IMR-90 (cell line): ENCODE measurements at regions not wholly inside any gene's neighbourhood (a gene's known extent, or its start where the extent isn't known, plus 50 kb on each side); places are given as distances from the start of the nearest gene placed in this dataset.

Experiments used
- ATAC-seq: fragments of 200-7000 bp; cut with Tn5 transposase; 2 replicates; pipeline ENCODE4 v1.9.1; 2020; ENCODE audit warnings: low read depth, mild to moderate bottlenecking, moderate library complexity
- BruUV-seq: library from RNA; stranded (reverse); fragments of 400-500 nt; replicated peaks from 2 replicates; lab custom pipeline; 2021; lab: Mats Ljungman, UMichigan
- CTCF ChIA-PET: fragments of 300-600 bp; formaldehyde crosslinking; extraction: SDS; loops from one replicate; lab custom pipeline; 2021; ENCODE audit warnings: antibody characterized with exemption; lab: Yijun Ruan, JAX
- POLR2A ChIA-PET: fragments of 300-600 bp; sonication (Branson Sonifier 250); formaldehyde crosslinking; loops from one replicate; lab custom pipeline; 2022; ENCODE audit warnings: antibody characterized with exemption; ENCODE audit not compliant: unreplicated experiment; lab: Charles Lee
- DNase-seq: peaks from one replicate; pipeline ENCODE4 v3.0.0; 2013
- H2AFZ ChIP-seq: replicated peaks from 2 replicates; pipeline ENCODE3; 2013; ENCODE audit warnings: low read length, mild to moderate bottlenecking; ENCODE audit not compliant: poor library complexity
- H2AK5ac ChIP-seq: 2 replicates; pipeline ENCODE4 v1.6.1; 2013; ENCODE audit warnings: low read depth, low read length, inconsistent platforms
- H2AK9ac ChIP-seq: replicated peaks from 2 replicates; pipeline ENCODE3; 2013; ENCODE audit warnings: mild to moderate bottlenecking, low read depth, low read length, moderate library complexity; ENCODE audit not compliant: poor library complexity
- H2BK120ac ChIP-seq: 2 replicates; pipeline ENCODE4 v1.6.1; 2013; ENCODE audit warnings: low read depth, low read length, inconsistent platforms
- H2BK15ac ChIP-seq: 3 replicates; pipeline ENCODE4 v1.6.1; 2013; ENCODE audit warnings: low read depth, low read length, inconsistent platforms
- H2BK20ac ChIP-seq: 2 replicates; pipeline ENCODE4 v1.6.1; 2013; ENCODE audit warnings: low read depth, mild to moderate bottlenecking, inconsistent platforms, low read length, moderate library complexity
- H2BK5ac ChIP-seq: 2 replicates; pipeline ENCODE4 v1.6.1; 2013; ENCODE audit warnings: mild to moderate bottlenecking, low read depth, low read length, inconsistent platforms; ENCODE audit not compliant: poor library complexity, severe bottlenecking
- H3K14ac ChIP-seq: replicated peaks from 2 replicates; pipeline ENCODE4 v1.6.1; 2013; ENCODE audit warnings: low read depth, low read length, inconsistent platforms
- H3K18ac ChIP-seq: 2 replicates; pipeline ENCODE4 v1.6.1; 2013; ENCODE audit warnings: low read depth, low read length, control low read depth
- H3K23ac ChIP-seq: 2 replicates; pipeline ENCODE4 v1.6.1; 2013; ENCODE audit warnings: low read depth, low read length, inconsistent platforms
- H3K27ac ChIP-seq: 2 replicates; pipeline ENCODE4 v1.5.1; 2013; ENCODE audit warnings: mild to moderate bottlenecking, control low read depth, low read length; ENCODE audit not compliant: insufficient read depth
- H3K27me3 ChIP-seq: 2 replicates; pipeline ENCODE4 v1.6.1; 2013; ENCODE audit warnings: low read length; ENCODE audit not compliant: control insufficient read depth, insufficient read depth
- H3K36me3 ChIP-seq: 2 replicates; pipeline ENCODE4 v1.6.1; 2013; ENCODE audit warnings: low read length, mixed read lengths; ENCODE audit not compliant: control insufficient read depth, insufficient read depth
- H3K4ac ChIP-seq: 2 replicates; pipeline ENCODE4 v1.6.1; 2013; ENCODE audit warnings: low read depth, low read length, inconsistent platforms
- H3K4me1 ChIP-seq: 2 replicates; pipeline ENCODE4 v1.6.1; 2013; ENCODE audit warnings: low read length, mixed read lengths; ENCODE audit not compliant: control insufficient read depth, insufficient read depth
- H3K4me2 ChIP-seq: 2 replicates; pipeline ENCODE4 v1.6.1; 2013; ENCODE audit warnings: low read depth, mild to moderate bottlenecking, control low read depth, low read length, moderate library complexity
- H3K4me3 ChIP-seq: 2 replicates; pipeline ENCODE4 v1.5.1; 2013; ENCODE audit warnings: low read depth, mild to moderate bottlenecking, control low read depth, low read length, moderate library complexity; ENCODE audit not compliant: insufficient read depth
- H3K56ac ChIP-seq: 2 replicates; pipeline ENCODE4 v1.6.1; 2013; ENCODE audit warnings: low read length, inconsistent platforms; ENCODE audit not compliant: insufficient read depth; ENCODE audit errors: extremely low read depth
- H3K79me1 ChIP-seq, 2 experiments: 2 replicates each; pipeline ENCODE4 v1.6.1; 2013; ENCODE audit warnings: low read length in 2 of 2, inconsistent platforms in 1 of 2, low read depth in 1 of 2
- H3K9ac ChIP-seq: 2 replicates; pipeline ENCODE4 v1.6.1; 2013; ENCODE audit warnings: low read depth, low read length, control low read depth
- H3K9me1 ChIP-seq: 2 replicates; pipeline ENCODE4 v1.6.1; 2013; ENCODE audit warnings: low read length, inconsistent platforms; ENCODE audit not compliant: insufficient read depth
- H3K9me3 ChIP-seq: 2 replicates; pipeline ENCODE4 v1.6.1; 2013; ENCODE audit warnings: low read length; ENCODE audit not compliant: control insufficient read depth, insufficient read depth
- H4K20me1 ChIP-seq: 2 replicates; pipeline ENCODE4 v1.6.1; 2013; ENCODE audit warnings: low read length, inconsistent platforms; ENCODE audit not compliant: insufficient read depth
- H4K5ac ChIP-seq: 2 replicates; pipeline ENCODE4 v1.6.1; 2013; ENCODE audit warnings: mild to moderate bottlenecking, low read depth, low read length, control low read depth
- H4K8ac ChIP-seq, 2 experiments: 2 replicates each; pipeline ENCODE4 v1.6.1; 2013; ENCODE audit warnings: low read depth in 2 of 2, low read length in 2 of 2, control low read depth in 1 of 2, inconsistent platforms in 1 of 2
- H4K91ac ChIP-seq: 2 replicates; pipeline ENCODE4 v1.6.1; 2013; ENCODE audit warnings: low read depth, low read length, inconsistent platforms; ENCODE audit not compliant: insufficient read depth
- CHD1 ChIP-seq: IDR thresholded peaks from 2 replicates; pipeline ENCODE4 v1.6.1; 2012; ENCODE audit warnings: low read depth, low read length, improper control_type of control experiment
- MAFK ChIP-seq: IDR thresholded peaks from 2 replicates; pipeline ENCODE4 v1.6.1; 2012; ENCODE audit warnings: low read depth, low read length, improper control_type of control experiment
- MAZ ChIP-seq: IDR thresholded peaks from 2 replicates; pipeline ENCODE4 v1.6.1; 2012; ENCODE audit warnings: low read depth, mild to moderate bottlenecking, low read length, improper control_type of control experiment, moderate library complexity, borderline replicate concordance
- MXI1 ChIP-seq: IDR thresholded peaks from 2 replicates; pipeline ENCODE4 v1.6.1; 2012; ENCODE audit warnings: low read depth, mild to moderate bottlenecking, low read length, moderate library complexity, borderline replicate concordance
- NFE2L2 ChIP-seq: fragments of 150-350 bp; IDR thresholded peaks from 2 replicates; pipeline ENCODE4 v1.6.1; 2016; ENCODE audit warnings: low read depth, mild to moderate bottlenecking, low read length
- RAD21 ChIP-seq: IDR thresholded peaks from 2 replicates; pipeline ENCODE4 v1.6.1; 2012; ENCODE audit warnings: low read length, improper control_type of control experiment
- SMC3 ChIP-seq: fragments of 150-350 bp; IDR thresholded peaks from 2 replicates; pipeline ENCODE4 v1.6.1; 2016; ENCODE audit warnings: low read depth, mild to moderate bottlenecking, antibody characterized with exemption, low read length, moderate library complexity
- USF2 ChIP-seq: fragments of 150-350 bp; IDR thresholded peaks from 2 replicates; pipeline ENCODE4 v1.6.1; 2017; ENCODE audit warnings: mild to moderate bottlenecking, antibody characterized with exemption, low read length, low read depth
- WGBS, 2 experiments: methylation state at CpG; one replicate each; pipeline versions ENCODE4 v1.1.5 to v1.1.7; 2013; ENCODE audit warnings: missing lambda C conversion rate in 2 of 2; ENCODE audit not compliant: insufficient read length in 1 of 2; ENCODE audit errors: extremely low coverage in 2 of 2; 5-methylcytosine and 5-hydroxymethylcytosine counted together
- dilution Hi-C: fragments of 300-500 bp; cut with HindIII; formaldehyde crosslinking; loops from one replicate; pipeline ENCODE4 v1.14.3; 2018; ENCODE audit warnings: low sequenced_read_pairs; ENCODE audit not compliant: unreplicated experiment
- in situ Hi-C: fragments of 300-500 bp; cut with MboI; formaldehyde crosslinking; loops from 3 replicates; pipeline ENCODE4 v1.14.3; 2019; ENCODE audit warnings: low sequenced_read_pairs, inconsistent platforms, mixed read lengths
- intact Hi-C: fragments of 100-400 bp; cut with micrococcal nuclease; formaldehyde crosslinking; loops from 2 replicates; pipeline ENCODE4 v1.10.0; 2022
- TF ChIP-seq, protein P1 (sequence below): fragments of 150-350 bp; IDR thresholded peaks from 2 replicates; pipeline ENCODE4 v1.6.1; 2016; ENCODE audit warnings: low read depth, mild to moderate bottlenecking, low read length, moderate library complexity, borderline replicate concordance

DNA sequence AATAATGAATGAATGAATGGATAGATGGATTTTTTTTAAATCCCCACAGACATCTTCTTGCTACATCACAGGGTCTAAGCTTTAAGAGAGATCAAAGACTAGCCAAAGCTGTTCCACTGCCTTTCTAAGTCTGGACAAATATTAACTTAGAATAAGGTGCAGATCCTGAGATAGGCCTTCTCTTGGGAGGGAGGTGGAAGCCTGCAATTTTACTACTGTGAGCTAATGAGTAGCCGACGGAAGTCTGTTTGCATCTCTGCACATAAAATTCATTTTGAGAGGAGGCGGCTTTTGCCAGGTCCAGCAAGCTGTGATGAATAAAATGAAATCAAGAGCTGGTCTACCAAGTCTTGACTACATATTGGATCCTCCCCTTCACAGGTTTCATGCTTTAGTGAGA is 484.9 kb downstream of the TMEM38B start:
- no peak for ATAC-seq
- no peak for DNase-seq
- in situ Hi-C loops (no loop called here), dilution Hi-C loops (no loop called here), intact Hi-C loops (no loop called here)
- Histone ChIP-seq H3K36me3 (no peaks in the 10 kb centered on the region), H3K9ac (no peak overlapping the region), H2BK15ac (no peak overlapping the region), H3K9me1 (no peaks in the 10 kb centered on the region), H2AK5ac (no peak overlapping the region), H4K8ac (no peak overlapping the region), H3K4me2 (no peak overlapping the region), H3K9me3 (peaks cover 4% of the 10 kb centered on the region), H3K23ac (no peak overlapping the region), H4K91ac (no peak overlapping the region), H2AK9ac (no peak overlapping the region), H3K27ac (no peak overlapping the region), H4K20me1 (no peaks in the 10 kb centered on the region), H2BK5ac (no peak overlapping the region), H3K14ac (no peak overlapping the region), H3K4ac (no peak overlapping the region), H3K79me1 (no peaks in the 10 kb centered on the region), H3K4me1 (no peaks in the 10 kb centered on the region), H3K4me3 (no peak overlapping the region), H3K56ac (no peak overlapping the region), H2AFZ (no peak overlapping the region), H2BK20ac (no peak overlapping the region), H4K5ac (no peak overlapping the region), H2BK120ac (no peak overlapping the region), H3K18ac (no peak overlapping the region), H3K27me3 (no peaks in the 10 kb centered on the region)
- no CpG with 5 or more reads among the region's 3 CpGs for WGBS, 2 experiments
- TF ChIP-seq NFE2L2, result no peak
- no peak for TF ChIP-seq MAFK
- no peak for TF ChIP-seq CHD1
- no peak for TF ChIP-seq SMC3
- TF ChIP-seq, protein P1, sequence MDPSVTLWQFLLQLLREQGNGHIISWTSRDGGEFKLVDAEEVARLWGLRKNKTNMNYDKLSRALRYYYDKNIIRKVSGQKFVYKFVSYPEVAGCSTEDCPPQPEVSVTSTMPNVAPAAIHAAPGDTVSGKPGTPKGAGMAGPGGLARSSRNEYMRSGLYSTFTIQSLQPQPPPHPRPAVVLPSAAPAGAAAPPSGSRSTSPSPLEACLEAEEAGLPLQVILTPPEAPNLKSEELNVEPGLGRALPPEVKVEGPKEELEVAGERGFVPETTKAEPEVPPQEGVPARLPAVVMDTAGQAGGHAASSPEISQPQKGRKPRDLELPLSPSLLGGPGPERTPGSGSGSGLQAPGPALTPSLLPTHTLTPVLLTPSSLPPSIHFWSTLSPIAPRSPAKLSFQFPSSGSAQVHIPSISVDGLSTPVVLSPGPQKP, result no peak
- TF ChIP-seq RAD21, result no peak
- no peak for TF ChIP-seq MAZ
- TF ChIP-seq MXI1, result no peak
- no peak for TF ChIP-seq USF2
- ChIA-PET CTCF (no interaction called here), POLR2A (no interaction called here)
- no TSS peak for BruUV-seq
